Psoas muscle (tissue), 7 donors: ENCODE measurements at regions not wholly inside any gene's neighbourhood (a gene's known extent, or its start where the extent isn't known, plus 50 kb on each side); places are given as distances from the start of the nearest gene placed in this dataset.

Experiments
- ATAC-seq, 4 donors: fragments of 200-7000 bp; cut with Tn5 transposase; one replicate each; pipeline ENCODE4 v1.9.1; 2020; ENCODE audit warnings: moderate library complexity in 3 of 4, mild to moderate bottlenecking in 2 of 4
- DNase-seq, 2 donors: peaks; one replicate each; pipeline ENCODE4 v3.0.0-alpha.2; 2020
- H3K27ac ChIP-seq: fragments of 200-600 bp; one replicate; pipeline ENCODE4 v1.8.0; 2022
- H3K27me3 ChIP-seq, 3 donors: fragments of 200-600 bp in 1 of 3; one replicate each; pipeline versions ENCODE4 v1.6.1 to v1.8.0; 2013 to 2022; ENCODE audit warnings: low read length in 2 of 3, mild to moderate bottlenecking in 2 of 3, moderate library complexity in 1 of 3; ENCODE audit not compliant: insufficient read depth in 3 of 3
- H3K36me3 ChIP-seq, 2 donors: fragments of 200-600 bp in 1 of 2; one replicate each; pipeline versions ENCODE4 v1.6.1 to v1.8.0; 2013 to 2022; ENCODE audit warnings: low read depth in 1 of 2, mild to moderate bottlenecking in 1 of 2, moderate library complexity in 1 of 2; ENCODE audit not compliant: insufficient read depth in 1 of 2
- H3K4me1 ChIP-seq: fragments of 200-600 bp; one replicate; pipeline ENCODE4 v1.8.0; 2022
- H3K4me3 ChIP-seq: fragments of 200-600 bp; one replicate; pipeline ENCODE4 v1.8.0; 2022; ENCODE audit warnings: mild to moderate bottlenecking
- H3K9me3 ChIP-seq: fragments of 200-600 bp; one replicate; pipeline ENCODE4 v1.8.0; 2022
- CTCF ChIP-seq: fragments of 200-600 bp; IDR thresholded peaks from one replicate; pipeline ENCODE4 v1.8.0; 2022; ENCODE audit warnings: antibody characterized with exemption
- WGBS, 3 donors: extraction: QIAGEN DNeasy Blood & Tissue Kit; methylation state at CpG; one replicate each; pipeline versions ENCODE4 v1.1.6 to v1.1.7; 2013; 5-methylcytosine and 5-hydroxymethylcytosine counted together
- intact Hi-C, 2 donors: fragments of 100-400 bp; cut with DNase I; formaldehyde crosslinking; loops; one replicate each; pipeline versions ENCODE4 v1.11.0 to v1.14.2; 2022
- donor health status: healthy with polysubstance abuse.
- donor health status: DM: no; HTN: no; CAD: no; lungs with moderate emphysema.
- donor health status: Bipolar disorder and iron deficiency.
- donor health status: healthy.
- donor health status: DM: yes; HTN: yes; CAD: no.
- donor health status: DM: no; HTN: no; CAD: no.
- donor health status: DM: yes; HTN: yes; CAD: no.

- 95 to 98% (median 97%) methylated on average over 2 of the region's 2 CpGs for WGBS, 3 donors
- no peaks in the 10 kb centered on the region for H3K36me3 ChIP-seq
- H3K27ac ChIP-seq, result no peak overlapping the region
- no peak for DNase-seq
- no peak for ATAC-seq
- no peaks in the 10 kb centered on the region for H3K4me1 ChIP-seq
- H3K4me3 ChIP-seq, result no peak overlapping the region
- no peaks in the 10 kb centered on the region for H3K9me3 ChIP-seq
- intact Hi-C loops, result no loop called here
- no peaks in the 10 kb centered on the region for H3K27me3 ChIP-seq
- TF ChIP-seq CTCF, result no peak
Measured at GRCh38 chr3:165622356-165622755, 214.9 kb downstream of the BCHE start.

- intact Hi-C loops, result no loop called here
- no peaks in the 10 kb centered on the region for H3K27me3 ChIP-seq
- ATAC-seq, result no peak
- H3K27ac ChIP-seq, result no peak overlapping the region
- no peak overlapping the region for H3K4me3 ChIP-seq
- no peaks in the 10 kb centered on the region for H3K36me3 ChIP-seq
- no peak for DNase-seq
- H3K9me3 ChIP-seq, result no peaks in the 10 kb centered on the region
- H3K4me1 ChIP-seq, result no peaks in the 10 kb centered on the region
- no peak for TF ChIP-seq CTCF
- 63 to 81% (median 73%) methylated on average over 2 of the region's 2 CpGs for WGBS, 3 donors
Measured at GRCh38 chr3:165619069-165619468, 218.2 kb downstream of the BCHE start.

- ATAC-seq, result no peak
- H3K27ac ChIP-seq, result no peak overlapping the region
- H3K4me1 ChIP-seq, result no peaks in the 10 kb centered on the region
- H3K27me3 ChIP-seq, result no peaks in the 10 kb centered on the region
- TF ChIP-seq CTCF, result no peak
- H3K4me3 ChIP-seq, result no peak overlapping the region
- no peaks in the 10 kb centered on the region for H3K9me3 ChIP-seq
- no peaks in the 10 kb centered on the region for H3K36me3 ChIP-seq
- intact Hi-C loops, result no loop called here
- DNase-seq, result no peak
Measured at GRCh38 chr3:165617134-165617533, 220.1 kb downstream of the BCHE start.

GRCh38 chr3:165614337-165614736, 222.9 kb downstream of the BCHE start:
- ATAC-seq (no peak), DNase-seq (no peak)
- Histone ChIP-seq H3K36me3 (no peaks in the 10 kb centered on the region), H3K9me3 (no peaks in the 10 kb centered on the region), H3K27me3 (no peaks in the 10 kb centered on the region), H3K4me1 (no peaks in the 10 kb centered on the region), H3K4me3 (no peak overlapping the region), H3K27ac (no peak overlapping the region)
- WGBS, 3 donors, result 84 to 91% (median 91%) methylated on average over 1 of the region's 1 CpG
- intact Hi-C loops, result no loop called here
- TF ChIP-seq CTCF, result no peak

- intact Hi-C loops, result no loop called here
- Histone ChIP-seq H3K36me3 (no peaks in the 10 kb centered on the region), H3K4me1 (no peaks in the 10 kb centered on the region), H3K4me3 (no peak overlapping the region), H3K27me3 (no peaks in the 10 kb centered on the region), H3K27ac (no peak overlapping the region), H3K9me3 (no peaks in the 10 kb centered on the region)
- no peak for DNase-seq
- 65 to 70% (median 69%) methylated on average over 4 of the region's 4 CpGs for WGBS, 3 donors
- TF ChIP-seq CTCF, result no peak
- ATAC-seq, result no peak
Measured at GRCh38 chr3:165613014-165613413, 224.2 kb downstream of the BCHE start.
